Thoracic aorta (tissue), 2 donors: ENCODE measurements at regions not wholly inside any gene's neighbourhood (a gene's known extent, or its start where the extent isn't known, plus 50 kb on each side); places are given as distances from the start of the nearest gene placed in this dataset.

Source experiments
- ATAC-seq: fragments of 150-250 bp; one replicate; pipeline ENCODE4 v1.8.0; 2017; ENCODE audit warnings: low read depth; ENCODE audit not compliant: insufficient number of reproducible peaks, low FRiP score
- DNase-seq: peaks from one replicate; pipeline ENCODE4 v3.0.0-alpha.2; 2020; ENCODE audit warnings: low spot score
- H3K27ac ChIP-seq, 2 donors: fragments of 200-600 bp; sonication (generic); 1 replicate in 1 of 2; 2 replicates in 1 of 2; pipeline ENCODE4 v1.5.1; 2016; ENCODE audit warnings: mild to moderate bottlenecking in 2 of 2, moderate library complexity in 2 of 2
- H3K27me3 ChIP-seq: fragments of 200-600 bp; sonication (generic); replicated peaks from 2 replicates; pipeline ENCODE4 v1.6.0; 2016; ENCODE audit warnings: mild to moderate bottlenecking; ENCODE audit not compliant: insufficient read depth
- H3K36me3 ChIP-seq: fragments of 200-600 bp; sonication (generic); one replicate; pipeline ENCODE4 v1.5.1; 2016
- H3K4me1 ChIP-seq, 2 donors: fragments of 200-600 bp; sonication (generic); 1 replicate in 1 of 2; 2 replicates in 1 of 2; pipeline versions ENCODE4 v1.5.1 to v1.6.0; 2016; ENCODE audit warnings: low read depth in 2 of 2, mild to moderate bottlenecking in 1 of 2; ENCODE audit not compliant: control insufficient read depth in 1 of 2
- H3K4me3 ChIP-seq: fragments of 200-600 bp; sonication (generic); 2 replicates; pipeline ENCODE4 v1.5.1; 2016; ENCODE audit warnings: mild to moderate bottlenecking
- H3K9me3 ChIP-seq: fragments of 200-600 bp; sonication (generic); 2 replicates; pipeline ENCODE4 v1.5.1; 2016
- CTCF ChIP-seq: fragments of 200-600 bp; sonication (generic); IDR thresholded peaks from one replicate; pipeline ENCODE4 v1.5.1; 2019; ENCODE audit warnings: antibody characterized with exemption

GRCh38 chr2:142536966-142537365 lies 340.5 kb upstream of the KYNU start:
- TF ChIP-seq CTCF: no peak
- H3K9me3 ChIP-seq: no peaks in the 10 kb centered on the region
- no peaks in the 10 kb centered on the region for H3K27me3 ChIP-seq
- no peaks in the 10 kb centered on the region for H3K36me3 ChIP-seq
- ATAC-seq (no peak), DNase-seq (no peak)
- H3K4me1 ChIP-seq: no peaks in the 10 kb centered on the region
- no peak overlapping the region for H3K27ac ChIP-seq
- H3K4me3 ChIP-seq: no peak overlapping the region

- no peak for ATAC-seq
- no peak for DNase-seq
- no peaks in the 10 kb centered on the region for H3K36me3 ChIP-seq
- H3K4me1 ChIP-seq: no peaks in the 10 kb centered on the region
- no peaks in the 10 kb centered on the region for H3K27me3 ChIP-seq
- no peak overlapping the region for H3K4me3 ChIP-seq
- H3K9me3 ChIP-seq: no peaks in the 10 kb centered on the region
- no peak overlapping the region for H3K27ac ChIP-seq
- no peak for TF ChIP-seq CTCF
Measured at GRCh38 chr2:142536492-142536891, 341.0 kb upstream of the KYNU start.

GRCh38 chr2:142535311-142535710 lies 342.2 kb upstream of the KYNU start:
- H3K9me3 ChIP-seq: no peaks in the 10 kb centered on the region
- ATAC-seq (no peak), DNase-seq (no peak)
- H3K4me1 ChIP-seq: no peaks in the 10 kb centered on the region
- H3K27ac ChIP-seq: no peak overlapping the region
- no peaks in the 10 kb centered on the region for H3K27me3 ChIP-seq
- no peak overlapping the region for H3K4me3 ChIP-seq
- no peak for TF ChIP-seq CTCF
- no peaks in the 10 kb centered on the region for H3K36me3 ChIP-seq

- no peak for ATAC-seq
- DNase-seq: no peak
- TF ChIP-seq CTCF: no peak
- Histone ChIP-seq H3K9me3 (no peaks in the 10 kb centered on the region), H3K36me3 (no peaks in the 10 kb centered on the region), H3K4me1 (no peaks in the 10 kb centered on the region), H3K4me3 (no peak overlapping the region), H3K27ac (no peak overlapping the region), H3K27me3 (no peaks in the 10 kb centered on the region)
Measured at GRCh38 chr2:142533177-142533576, 344.3 kb upstream of the KYNU start.

GRCh38 chr2:142531377-142531776 lies 346.1 kb upstream of the KYNU start:
- Histone ChIP-seq H3K4me3 (no peak overlapping the region), H3K36me3 (no peaks in the 10 kb centered on the region), H3K27me3 (no peaks in the 10 kb centered on the region), H3K4me1 (no peaks in the 10 kb centered on the region), H3K9me3 (no peaks in the 10 kb centered on the region), H3K27ac (no peak overlapping the region)
- no peak for TF ChIP-seq CTCF
- DNase-seq (no peak), ATAC-seq (no peak)
